Astrocyte of the cerebellum (primary cell): ENCODE measurements at regions not wholly inside any gene's neighbourhood (a gene's known extent, or its start where the extent isn't known, plus 50 kb on each side); places are given as distances from the start of the nearest gene placed in this dataset.

Experiments used
- DNase-seq: peaks from one replicate; pipeline ENCODE4 v3.0.0-alpha.2; 2011; ENCODE audit warnings: low read depth
- H3K4me3 ChIP-seq: 2 replicates; pipeline ENCODE4 v1.5.1; 2011; ENCODE audit warnings: mild to moderate bottlenecking, low read depth, low read length, moderate library complexity
- in situ Hi-C: cut with HindIII; loops from 2 replicates; pipeline ENCODE4 v1.10.0; 2017; ENCODE audit warnings: low sequenced_read_pairs
- TF ChIP-seq, protein P1 (sequence below): IDR thresholded peaks from 2 replicates; pipeline ENCODE4 v1.5.1; 2012; ENCODE audit warnings: low read length, low read depth, moderate library complexity, mild to moderate bottlenecking; ENCODE audit errors: missing control alignments

DNA sequence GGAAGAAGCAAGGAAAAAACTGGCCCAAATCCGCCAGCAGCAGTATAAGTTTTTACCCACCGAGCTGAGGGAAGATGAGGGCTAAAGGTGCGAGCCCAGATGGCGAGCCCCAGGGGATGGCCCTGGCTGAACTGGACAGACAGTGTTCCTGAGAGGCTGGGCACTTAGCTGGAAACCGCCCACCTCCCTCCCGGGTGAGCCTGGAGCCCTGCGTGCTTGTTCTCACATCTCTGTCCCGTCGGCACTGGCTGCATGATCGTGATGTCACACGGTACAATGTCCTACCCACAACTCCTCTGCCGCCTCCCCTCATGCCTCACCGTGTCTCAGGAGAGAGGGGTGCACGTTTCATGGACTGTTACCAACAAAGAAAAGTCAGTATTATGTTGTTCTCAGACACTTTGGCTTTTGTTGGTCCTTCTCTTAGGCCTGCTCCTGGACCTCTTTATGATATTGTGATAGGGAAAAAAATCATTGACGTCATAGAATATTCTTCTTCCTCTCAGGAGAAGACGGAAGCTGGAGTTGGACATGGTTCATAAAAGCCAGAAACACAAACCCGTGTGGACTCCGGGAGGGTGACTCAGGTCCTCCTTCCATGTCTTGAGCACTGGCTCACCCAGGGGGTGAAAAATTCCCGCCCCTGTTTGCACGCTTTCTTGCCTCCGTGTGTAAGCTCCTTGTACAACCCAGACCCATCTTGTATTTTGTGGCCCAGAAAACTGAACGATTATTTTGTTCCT, 201.8 kb upstream of the TPM1 start:
- H3K4me3 ChIP-seq, result no peak overlapping the region
- in situ Hi-C loops, result no loop called here
- TF ChIP-seq, protein P1, sequence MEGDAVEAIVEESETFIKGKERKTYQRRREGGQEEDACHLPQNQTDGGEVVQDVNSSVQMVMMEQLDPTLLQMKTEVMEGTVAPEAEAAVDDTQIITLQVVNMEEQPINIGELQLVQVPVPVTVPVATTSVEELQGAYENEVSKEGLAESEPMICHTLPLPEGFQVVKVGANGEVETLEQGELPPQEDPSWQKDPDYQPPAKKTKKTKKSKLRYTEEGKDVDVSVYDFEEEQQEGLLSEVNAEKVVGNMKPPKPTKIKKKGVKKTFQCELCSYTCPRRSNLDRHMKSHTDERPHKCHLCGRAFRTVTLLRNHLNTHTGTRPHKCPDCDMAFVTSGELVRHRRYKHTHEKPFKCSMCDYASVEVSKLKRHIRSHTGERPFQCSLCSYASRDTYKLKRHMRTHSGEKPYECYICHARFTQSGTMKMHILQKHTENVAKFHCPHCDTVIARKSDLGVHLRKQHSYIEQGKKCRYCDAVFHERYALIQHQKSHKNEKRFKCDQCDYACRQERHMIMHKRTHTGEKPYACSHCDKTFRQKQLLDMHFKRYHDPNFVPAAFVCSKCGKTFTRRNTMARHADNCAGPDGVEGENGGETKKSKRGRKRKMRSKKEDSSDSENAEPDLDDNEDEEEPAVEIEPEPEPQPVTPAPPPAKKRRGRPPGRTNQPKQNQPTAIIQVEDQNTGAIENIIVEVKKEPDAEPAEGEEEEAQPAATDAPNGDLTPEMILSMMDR, result no peak
- DNase-seq, result no peak

DNA sequence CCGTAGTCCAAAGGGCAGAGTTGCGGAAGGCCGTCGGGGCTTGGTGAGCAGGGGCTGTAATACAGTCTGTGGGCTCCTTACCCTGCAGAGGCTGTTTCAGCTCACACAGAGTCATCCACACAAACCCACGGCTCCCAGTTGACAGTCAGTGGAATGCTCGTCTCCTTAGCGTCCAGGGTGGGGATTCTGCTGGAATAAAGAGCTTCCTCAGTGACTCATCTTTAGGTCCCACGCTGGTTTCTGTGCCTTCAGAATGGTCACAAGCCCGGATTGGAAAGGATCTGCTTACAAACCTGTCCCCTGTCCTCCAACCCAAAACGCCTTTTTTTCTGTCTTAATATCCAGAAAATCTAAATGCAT, 201.3 kb upstream of the TPM1 start:
- TF ChIP-seq, protein P1, result no peak
- no peak for DNase-seq
- H3K4me3 ChIP-seq, result no peak overlapping the region
- in situ Hi-C loops, result no loop called here

DNA sequence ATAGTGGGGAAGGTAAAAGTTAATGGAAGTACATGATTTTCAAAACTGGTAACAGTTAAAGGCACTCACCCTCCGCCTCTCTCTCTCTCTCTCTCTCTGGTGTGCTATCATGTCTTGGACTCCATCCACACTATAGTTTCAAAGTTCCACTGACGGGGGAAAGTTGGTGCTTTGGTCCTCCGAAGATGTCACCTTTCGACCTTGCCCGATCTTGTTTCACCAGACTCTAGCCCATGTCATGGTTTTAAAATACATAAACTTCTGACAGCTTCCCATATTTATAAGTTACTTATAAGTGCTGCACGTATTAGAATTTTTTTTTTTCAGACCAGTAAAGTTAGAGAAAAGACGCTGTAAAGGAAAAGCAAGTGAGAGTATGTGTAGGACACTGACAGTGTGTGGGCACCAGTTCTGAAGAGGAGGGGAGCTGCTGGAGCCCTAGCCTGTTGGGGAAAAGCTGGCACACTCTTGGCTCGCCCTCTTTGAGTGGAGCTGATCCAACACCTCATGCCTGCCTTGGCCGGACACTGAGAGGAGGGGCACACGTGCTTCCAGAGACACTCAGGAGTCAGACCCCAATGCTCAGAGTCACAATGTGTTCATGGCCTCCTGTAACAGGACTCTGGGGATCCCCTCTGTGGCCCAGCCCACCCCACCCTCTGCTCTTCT, 200.5 kb upstream of the TPM1 start:
- DNase-seq, result no peak
- TF ChIP-seq, protein P1, result no peak
- H3K4me3 ChIP-seq, result no peak overlapping the region
- in situ Hi-C loops, result no loop called here

DNA sequence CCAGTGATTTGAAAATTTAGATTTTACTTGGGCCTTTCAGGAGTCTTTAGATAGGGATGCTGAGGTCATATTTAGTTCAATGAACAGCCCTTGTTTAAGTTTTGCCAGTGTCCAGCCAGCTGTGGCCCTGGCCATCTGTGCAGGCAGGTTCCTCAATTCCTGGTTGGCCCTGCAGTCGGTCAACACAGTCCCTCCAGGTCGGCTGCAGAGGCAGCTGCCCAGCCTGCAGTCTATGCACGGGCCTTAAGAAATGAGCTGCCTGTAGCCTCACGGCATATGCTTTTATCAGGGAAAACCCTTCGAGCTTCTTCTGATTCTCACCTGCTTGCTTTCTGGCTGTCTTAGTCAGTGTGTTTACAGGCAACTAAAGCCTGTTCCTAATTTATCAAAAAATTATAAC, 199.2 kb upstream of the TPM1 start:
- no peak overlapping the region for H3K4me3 ChIP-seq
- TF ChIP-seq, protein P1, result no peak
- in situ Hi-C loops, result no loop called here
- no peak for DNase-seq

DNA sequence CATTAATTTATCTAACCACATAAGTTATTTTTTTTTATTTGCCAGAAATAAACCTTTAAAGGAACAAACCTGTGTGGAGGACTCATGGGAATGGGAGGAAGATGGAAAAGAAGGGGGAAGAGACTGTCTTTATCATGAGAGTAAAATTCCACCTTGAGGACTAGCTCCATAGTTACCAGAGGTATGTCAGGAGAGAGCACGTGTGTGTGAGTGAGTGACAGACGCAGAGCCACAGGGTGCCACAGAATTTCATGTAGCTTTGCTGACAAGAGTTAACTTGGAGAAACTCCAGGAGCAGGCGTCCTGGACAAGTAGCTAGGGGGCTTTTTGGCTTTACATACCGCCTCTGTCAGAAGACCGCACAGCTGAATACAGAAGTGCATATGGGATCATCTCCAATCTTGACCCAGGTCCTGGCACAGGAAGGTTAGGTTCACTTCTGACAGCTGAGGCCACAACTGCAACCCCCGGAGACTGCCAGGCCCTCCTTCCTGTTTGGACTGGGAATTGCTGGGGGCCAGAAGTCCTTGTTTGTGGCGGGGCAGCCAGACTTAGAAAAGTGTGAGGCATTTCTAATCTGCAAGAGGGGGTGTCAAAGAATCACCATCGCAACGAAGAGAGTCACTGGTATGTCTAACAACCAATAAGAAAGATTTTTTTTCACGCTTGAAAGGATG, 197.8 kb upstream of the TPM1 start:
- in situ Hi-C loops, result no loop called here
- TF ChIP-seq, protein P1, result no peak
- DNase-seq, result no peak

GRCh38 chr15:62845241-62846126, 197.1 kb upstream of the TPM1 start:
- H3K4me3 ChIP-seq, result no peak overlapping the region
- in situ Hi-C loops, result no loop called here
- TF ChIP-seq, protein P1, result no peak
- no peak for DNase-seq

More for the DNA sequence above, 197.8 kb upstream of the TPM1 start:
- no peak overlapping the region for H3K4me3 ChIP-seq
